ENCODE measurements at regions not wholly inside any gene's neighbourhood (a gene's known extent, or its start where the extent isn't known, plus 50 kb on each side); places are given as distances from the start of the nearest gene placed in this dataset.

GRCh38 chr2:164384434-164384833, 236.8 kb downstream of the GRB14 start:
- TF ChIP-seq, protein P1, sequence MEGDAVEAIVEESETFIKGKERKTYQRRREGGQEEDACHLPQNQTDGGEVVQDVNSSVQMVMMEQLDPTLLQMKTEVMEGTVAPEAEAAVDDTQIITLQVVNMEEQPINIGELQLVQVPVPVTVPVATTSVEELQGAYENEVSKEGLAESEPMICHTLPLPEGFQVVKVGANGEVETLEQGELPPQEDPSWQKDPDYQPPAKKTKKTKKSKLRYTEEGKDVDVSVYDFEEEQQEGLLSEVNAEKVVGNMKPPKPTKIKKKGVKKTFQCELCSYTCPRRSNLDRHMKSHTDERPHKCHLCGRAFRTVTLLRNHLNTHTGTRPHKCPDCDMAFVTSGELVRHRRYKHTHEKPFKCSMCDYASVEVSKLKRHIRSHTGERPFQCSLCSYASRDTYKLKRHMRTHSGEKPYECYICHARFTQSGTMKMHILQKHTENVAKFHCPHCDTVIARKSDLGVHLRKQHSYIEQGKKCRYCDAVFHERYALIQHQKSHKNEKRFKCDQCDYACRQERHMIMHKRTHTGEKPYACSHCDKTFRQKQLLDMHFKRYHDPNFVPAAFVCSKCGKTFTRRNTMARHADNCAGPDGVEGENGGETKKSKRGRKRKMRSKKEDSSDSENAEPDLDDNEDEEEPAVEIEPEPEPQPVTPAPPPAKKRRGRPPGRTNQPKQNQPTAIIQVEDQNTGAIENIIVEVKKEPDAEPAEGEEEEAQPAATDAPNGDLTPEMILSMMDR (optimal IDR thresholded peaks at IDR 0.05 in 1 of 3, IDR thresholded peaks at IDR 0.05 in 1 of 3, conservative IDR thresholded peaks at IDR 0.05 in 1 of 3; ENCODE audit: extremely low read depth in 1 of 3, insufficient read depth in 2 of 3, low read length in 3 of 3): no peak
- TF ChIP-seq EZH2 (IDR thresholded peaks at IDR 0.05; ENCODE audit: low read length): no peak
